Ovary (tissue), 7 donors: ENCODE measurements at regions not wholly inside any gene's neighbourhood (a gene's known extent, or its start where the extent isn't known, plus 50 kb on each side); places are given as distances from the start of the nearest gene placed in this dataset.

ENCODE experiments used
- DNase-seq, 5 donors: peaks; one replicate each; pipeline ENCODE4 v3.0.0-alpha.2; 2019 to 2020
- H3K27ac ChIP-seq, 2 donors: fragments of 200-600 bp; one replicate each; pipeline versions ENCODE4 v1.5.1 to v1.8.0; 2019 to 2022
- H3K27me3 ChIP-seq: fragments of 200-600 bp; one replicate; pipeline ENCODE4 v1.8.0; 2022
- H3K36me3 ChIP-seq: fragments of 200-600 bp; sonication (generic); one replicate; pipeline ENCODE4 v1.5.1; 2019
- H3K4me1 ChIP-seq: one replicate; pipeline ENCODE4 v1.8.1; 2013; ENCODE audit warnings: mild to moderate bottlenecking, moderate library complexity; ENCODE audit not compliant: insufficient read depth
- H3K4me3 ChIP-seq: fragments of 200-600 bp; sonication (generic); one replicate; pipeline ENCODE4 v1.5.1; 2017
- H3K9me3 ChIP-seq, 2 donors: fragments of 200-600 bp in 1 of 2; sonication (generic) in 1 of 2; one replicate each; pipeline versions ENCODE4 v1.5.1 to v1.8.1; 2013 to 2019; ENCODE audit warnings: mild to moderate bottlenecking in 1 of 2, moderate library complexity in 1 of 2
- EP300 ChIP-seq: sonication (generic); formaldehyde crosslinking; IDR thresholded peaks from one replicate; pipeline ENCODE4 v1.6.1; 2017; ENCODE audit warnings: antibody characterized with exemption
- POLR2A ChIP-seq: fragments of 450-650 bp; IDR thresholded peaks from one replicate; pipeline ENCODE4 v1.6.1; 2017; ENCODE audit warnings: antibody characterized with exemption, mild to moderate bottlenecking, moderate library complexity
- WGBS, 3 donors: extraction: QIAGEN DNeasy Blood & Tissue Kit in 1 of 3; methylation state at CpG; one replicate each; pipeline versions ENCODE4 v1.1.5 to v1.1.7; 2013 to 2017; 5-methylcytosine and 5-hydroxymethylcytosine counted together
- intact Hi-C, 4 donors: fragments of 100-400 bp; cut with DNase I; formaldehyde crosslinking; loops; one replicate each; pipeline versions ENCODE4 v1.11.0 to v1.15.1; 2022 to 2023
- TF ChIP-seq, protein P1 (sequence below), 3 donors: fragments of 450-650 bp in 2 of 3; fragments of 200-600 bp in 1 of 3; IDR thresholded peaks; one replicate each; pipeline versions ENCODE4 v1.5.1 to v1.8.0; 2016 to 2022; ENCODE audit warnings: antibody characterized with exemption in 3 of 3, mild to moderate bottlenecking in 1 of 3
- donor health status: DM: no; HTN: no; CAD: no; lungs with moderate emphysema.
- donor health status: DM: no; HTN: no; CAD: no.
- donor health status: Bipolar disorder and iron deficiency.
- donor health status: DM: no; HTN: no; CAD: no.
- donor health status: DM: yes; HTN: yes; CAD: no.

DNA sequence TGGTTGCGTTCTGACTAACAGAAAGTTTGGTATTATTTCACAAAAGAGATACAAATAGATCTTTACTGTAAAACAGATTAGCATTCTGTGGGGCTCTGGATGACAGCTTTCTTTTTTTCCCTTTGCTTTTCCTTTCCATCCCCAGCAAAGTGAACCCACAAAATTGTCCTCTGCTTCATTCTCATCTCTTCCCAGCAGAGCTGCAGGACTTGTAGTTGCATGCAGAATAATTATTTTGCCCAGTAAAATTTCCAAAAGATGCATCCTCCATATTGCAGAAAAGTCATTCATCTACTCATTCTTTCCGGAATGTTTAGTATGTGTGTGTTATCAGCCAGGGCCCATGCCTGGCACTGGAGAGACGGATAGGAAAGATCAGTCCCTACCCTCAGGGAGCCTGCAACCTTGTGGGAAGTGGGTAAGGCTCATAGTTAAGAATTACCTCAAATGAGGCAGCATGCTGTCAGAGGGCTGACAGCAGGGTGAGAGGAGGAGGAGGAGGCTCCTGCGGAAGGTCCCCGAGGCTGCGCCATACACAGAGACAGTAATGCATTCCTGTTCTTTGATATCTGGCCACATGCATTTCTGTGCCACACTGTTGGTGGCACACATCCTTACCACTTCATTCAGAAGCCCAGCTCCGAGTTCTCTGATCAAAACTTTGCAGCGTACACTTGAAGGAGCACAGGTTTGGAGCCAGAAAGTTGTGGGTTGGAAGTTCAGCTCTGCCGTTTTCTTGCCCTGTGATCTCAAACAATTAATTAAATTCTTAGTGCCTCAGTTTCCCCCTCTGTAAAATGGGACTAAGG is 225.4 kb downstream of the MYCN start:
- Histone ChIP-seq H3K4me1 (no peaks in the 10 kb centered on the region), H3K4me3 (no peak overlapping the region), H3K9me3 (no peaks in the 10 kb centered on the region), H3K36me3 (no peaks in the 10 kb centered on the region), H3K27me3 (no peaks in the 10 kb centered on the region), H3K27ac (no peak overlapping the region)
- no peak for DNase-seq
- WGBS, 3 donors: 81 to 86% (median 83%) methylated on average over 9 of the region's 9 CpGs
- intact Hi-C loops: no loop called here
- TF ChIP-seq, protein P1, sequence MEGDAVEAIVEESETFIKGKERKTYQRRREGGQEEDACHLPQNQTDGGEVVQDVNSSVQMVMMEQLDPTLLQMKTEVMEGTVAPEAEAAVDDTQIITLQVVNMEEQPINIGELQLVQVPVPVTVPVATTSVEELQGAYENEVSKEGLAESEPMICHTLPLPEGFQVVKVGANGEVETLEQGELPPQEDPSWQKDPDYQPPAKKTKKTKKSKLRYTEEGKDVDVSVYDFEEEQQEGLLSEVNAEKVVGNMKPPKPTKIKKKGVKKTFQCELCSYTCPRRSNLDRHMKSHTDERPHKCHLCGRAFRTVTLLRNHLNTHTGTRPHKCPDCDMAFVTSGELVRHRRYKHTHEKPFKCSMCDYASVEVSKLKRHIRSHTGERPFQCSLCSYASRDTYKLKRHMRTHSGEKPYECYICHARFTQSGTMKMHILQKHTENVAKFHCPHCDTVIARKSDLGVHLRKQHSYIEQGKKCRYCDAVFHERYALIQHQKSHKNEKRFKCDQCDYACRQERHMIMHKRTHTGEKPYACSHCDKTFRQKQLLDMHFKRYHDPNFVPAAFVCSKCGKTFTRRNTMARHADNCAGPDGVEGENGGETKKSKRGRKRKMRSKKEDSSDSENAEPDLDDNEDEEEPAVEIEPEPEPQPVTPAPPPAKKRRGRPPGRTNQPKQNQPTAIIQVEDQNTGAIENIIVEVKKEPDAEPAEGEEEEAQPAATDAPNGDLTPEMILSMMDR (IDR thresholded peaks at IDR 0.05): no peak
- no peak for TF ChIP-seq EP300
- no peak for TF ChIP-seq POLR2A

DNA sequence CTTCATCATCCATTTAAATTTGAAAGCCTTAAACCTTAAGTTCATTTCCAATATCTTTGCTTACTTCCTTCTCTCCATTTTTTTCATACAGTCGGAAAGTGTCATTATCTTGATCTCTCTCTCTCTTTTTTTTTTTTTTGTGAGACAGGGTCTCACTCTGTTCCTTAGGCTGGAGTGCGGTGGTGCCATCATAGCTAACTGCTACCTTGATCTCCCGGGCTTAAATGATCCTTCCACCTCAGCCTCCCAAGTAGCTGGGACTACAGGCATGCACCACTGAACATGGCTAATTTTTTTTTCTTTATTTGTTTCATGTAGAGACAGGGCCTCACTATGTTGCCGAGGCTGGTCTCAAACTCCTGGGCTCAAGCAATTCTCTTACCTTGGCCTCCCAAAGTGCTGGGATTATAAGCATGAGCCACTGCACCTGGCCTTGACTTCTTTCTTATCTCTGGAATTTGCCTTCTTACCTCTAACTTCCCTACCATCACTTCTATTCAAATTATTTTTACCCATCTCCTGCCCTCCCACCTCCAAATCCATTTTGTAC is 222.2 kb downstream of the MYCN start:
- no peak overlapping the region for H3K27ac ChIP-seq
- 77 to 92% (median 83%) methylated on average over 4 of the region's 4 CpGs for WGBS, 3 donors
- H3K4me1 ChIP-seq: no peaks in the 10 kb centered on the region
- TF ChIP-seq, protein P1 (IDR thresholded peaks at IDR 0.05): no peak
- TF ChIP-seq POLR2A: no peak
- no peak for TF ChIP-seq EP300
- intact Hi-C loops: no loop called here
- no peak overlapping the region for H3K4me3 ChIP-seq
- H3K9me3 ChIP-seq: no peaks in the 10 kb centered on the region
- no peaks in the 10 kb centered on the region for H3K27me3 ChIP-seq
- no peaks in the 10 kb centered on the region for H3K36me3 ChIP-seq
- DNase-seq: no peak

DNA sequence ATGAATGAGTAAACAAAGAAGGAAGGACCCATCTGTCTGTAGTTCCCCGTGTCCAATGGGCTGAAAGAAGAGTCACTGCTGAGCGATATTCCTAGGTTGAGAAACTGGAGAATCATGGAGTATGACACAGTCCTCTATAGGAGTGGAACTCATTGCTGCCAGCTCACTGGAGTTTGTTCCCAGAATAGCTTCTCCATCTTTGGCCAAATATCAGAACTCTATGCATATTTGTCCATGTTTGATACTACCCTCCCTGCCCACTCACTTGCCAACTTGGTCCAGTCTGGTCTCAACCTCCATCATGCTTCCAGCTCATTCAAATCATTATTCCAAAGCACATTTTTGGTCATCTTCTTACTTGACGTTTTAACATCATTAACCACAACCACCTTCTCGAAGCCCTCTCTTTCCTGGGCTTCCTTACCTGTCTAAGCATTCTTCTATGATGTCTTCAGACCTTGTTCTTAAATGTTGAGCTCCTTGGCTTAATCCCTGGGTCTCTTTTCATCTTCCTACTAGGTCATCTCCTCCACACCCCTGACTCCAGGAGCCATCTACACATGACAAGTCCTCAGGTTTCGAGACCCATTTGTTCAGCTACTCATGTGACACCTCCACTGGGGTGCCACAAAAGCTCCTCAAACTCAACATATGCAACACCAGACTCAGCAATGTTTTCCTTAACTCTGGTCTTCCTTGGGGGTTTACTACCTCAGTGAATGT is 221.6 kb downstream of the MYCN start:
- no peak overlapping the region for H3K27ac ChIP-seq
- no peak overlapping the region for H3K4me3 ChIP-seq
- no peaks in the 10 kb centered on the region for H3K27me3 ChIP-seq
- no peak for DNase-seq
- WGBS, 3 donors: 92 to 94% (median 94%) methylated on average over 5 of the region's 5 CpGs
- TF ChIP-seq POLR2A (no peak), EP300 (no peak)
- TF ChIP-seq, protein P1 (IDR thresholded peaks at IDR 0.05): no peak
- no peaks in the 10 kb centered on the region for H3K36me3 ChIP-seq
- H3K4me1 ChIP-seq: no peaks in the 10 kb centered on the region
- intact Hi-C loops: no loop called here
- no peaks in the 10 kb centered on the region for H3K9me3 ChIP-seq

DNA sequence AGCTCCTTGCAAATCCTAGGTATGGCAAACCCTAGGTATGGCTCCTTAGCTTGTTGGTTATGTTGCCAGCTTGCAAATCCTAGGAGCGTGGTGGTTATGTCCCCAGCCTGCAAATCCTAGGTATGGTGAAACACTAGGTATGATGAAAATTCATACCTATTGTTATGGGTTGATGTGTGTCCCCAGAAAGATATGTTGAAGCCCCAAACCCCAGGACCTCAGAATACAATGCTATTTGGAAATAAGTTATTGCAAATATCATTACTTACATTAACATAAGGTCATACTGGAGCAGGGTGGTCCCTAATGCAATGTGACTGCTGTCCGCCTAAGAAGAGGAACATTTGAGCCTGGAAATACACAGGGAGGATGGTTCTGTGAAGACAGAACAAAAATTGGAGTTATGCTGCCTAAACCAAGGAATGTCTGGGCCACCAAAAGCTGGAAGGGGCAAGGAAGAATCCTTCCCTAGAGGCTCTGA is 220.8 kb downstream of the MYCN start:
- Histone ChIP-seq H3K9me3 (no peaks in the 10 kb centered on the region), H3K27me3 (no peaks in the 10 kb centered on the region), H3K4me3 (no peak overlapping the region), H3K4me1 (no peaks in the 10 kb centered on the region), H3K27ac (no peak overlapping the region), H3K36me3 (no peaks in the 10 kb centered on the region)
- no peak for TF ChIP-seq EP300
- TF ChIP-seq, protein P1 (IDR thresholded peaks at IDR 0.05): no peak
- no peak for TF ChIP-seq POLR2A
- DNase-seq: no peak
- 44 to 50% (median 46%) methylated on average over 2 of the region's 2 CpGs for WGBS, 3 donors
- intact Hi-C loops: no loop called here
